GM19455 (cell line): ENCODE measurements at regions not wholly inside any gene's neighbourhood (a gene's known extent, or its start where the extent isn't known, plus 50 kb on each side); places are given as distances from the start of the nearest gene placed in this dataset.

Experiments
- ATAC-seq: cut with Tn5 transposase; IDR thresholded peaks from one replicate; pipeline ENCODE4 v1.9.1; 2021; ENCODE audit not compliant: unreplicated experiment

DNA sequence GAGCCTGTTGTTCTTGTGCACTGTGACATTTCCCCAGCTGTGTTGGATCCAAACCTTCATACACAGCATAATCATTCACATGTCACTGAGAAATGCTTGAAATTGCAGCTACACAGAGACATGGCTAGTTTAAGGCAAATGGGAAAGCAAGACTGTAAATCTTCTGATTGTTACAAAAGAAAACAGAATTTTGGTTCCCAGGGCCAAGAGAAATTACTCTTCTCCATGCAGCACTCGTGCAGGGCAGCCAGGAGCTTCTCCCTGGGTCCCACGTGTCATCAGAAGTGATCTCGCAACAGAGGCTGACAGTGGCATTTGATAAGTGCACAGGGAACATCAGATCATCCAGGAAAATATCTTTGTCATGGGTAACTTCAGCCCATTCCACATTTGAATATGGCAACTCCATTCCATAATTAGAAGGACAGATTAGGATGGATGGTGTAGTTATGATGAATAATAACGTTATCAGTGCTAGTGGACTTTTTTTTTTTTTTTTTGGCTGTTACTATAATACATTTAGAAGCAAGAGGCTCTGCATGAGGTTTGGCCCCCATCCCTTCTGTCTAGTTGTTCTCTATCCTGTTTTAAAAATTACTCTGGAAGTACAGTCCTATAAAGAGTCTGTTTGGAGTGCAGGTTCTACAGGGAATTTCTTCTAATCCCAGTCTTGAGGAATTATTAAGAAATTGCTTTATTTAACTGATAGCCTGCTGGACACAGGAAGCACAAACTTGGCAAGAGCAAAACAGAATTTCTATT lies 571.0 kb upstream of the NOX3 start:
- no peak for ATAC-seq

DNA sequence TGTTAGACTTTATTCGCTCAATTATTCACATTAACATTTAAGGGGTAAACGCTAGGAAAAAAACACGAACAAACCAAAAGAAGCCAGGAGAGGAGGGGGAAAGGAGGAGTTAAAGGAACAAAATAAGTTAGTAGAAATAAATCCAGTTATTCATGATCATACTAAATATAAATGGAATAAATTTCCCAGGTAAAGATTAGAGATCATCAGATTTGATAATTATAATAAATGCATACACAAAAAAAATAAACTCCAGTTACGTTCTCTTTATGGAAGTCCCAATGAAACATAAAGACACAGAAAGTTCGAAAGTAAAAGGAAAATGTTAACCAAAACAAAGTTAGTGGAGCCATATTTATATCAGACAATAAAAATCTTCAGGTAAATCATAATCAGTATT lies 568.7 kb upstream of the NOX3 start:
- ATAC-seq = no peak

DNA sequence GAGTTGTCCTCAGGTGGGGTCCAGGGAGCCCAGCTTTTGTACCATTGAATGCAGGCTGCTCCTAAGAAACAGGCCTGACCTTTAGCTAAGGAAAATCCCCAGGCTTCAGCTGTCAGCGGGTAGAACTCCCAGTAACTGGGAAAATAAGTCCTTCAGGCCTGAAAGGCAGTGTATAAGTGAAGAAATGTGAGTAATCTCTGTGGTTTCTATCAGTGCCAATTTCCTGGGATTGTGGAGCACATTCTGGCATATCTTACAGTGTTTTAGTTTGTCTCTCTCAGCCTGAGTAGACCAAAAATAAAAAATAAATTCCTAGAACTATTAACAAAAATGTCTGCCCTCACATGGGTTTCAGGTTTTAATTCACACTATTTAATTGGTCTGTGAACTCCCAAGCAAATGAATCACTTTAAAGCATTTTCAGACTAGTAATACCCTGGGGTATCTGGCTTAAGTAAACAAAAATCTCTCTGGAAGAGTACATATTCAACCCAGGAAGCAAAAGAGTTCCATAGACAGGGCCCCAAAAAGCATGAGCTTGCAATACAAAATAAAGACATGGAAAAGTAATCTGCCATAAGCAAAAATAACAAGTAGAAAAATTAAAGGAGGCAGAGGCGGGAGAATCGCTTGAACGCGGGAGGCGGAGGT lies 566.2 kb upstream of the NOX3 start:
- no peak for ATAC-seq

DNA sequence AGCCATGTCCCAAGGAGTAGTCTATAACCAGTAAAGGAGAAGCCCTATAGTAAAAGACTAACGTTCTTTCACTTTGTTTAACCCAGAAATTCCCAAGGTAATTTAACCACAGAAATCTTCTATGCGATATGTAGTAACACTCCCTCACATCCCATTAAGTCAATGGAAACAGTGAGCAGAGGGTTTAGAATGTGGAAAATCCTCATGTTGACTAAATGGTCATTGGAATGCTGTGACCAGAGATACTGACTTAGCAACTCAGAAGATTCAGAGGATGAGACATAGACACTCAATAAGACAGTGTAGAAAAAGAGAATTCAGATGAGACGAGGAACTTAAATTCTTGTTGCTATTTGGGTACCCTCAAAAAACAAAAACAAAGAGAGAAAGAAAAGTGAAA lies 562.2 kb upstream of the NOX3 start:
- no peak for ATAC-seq

DNA sequence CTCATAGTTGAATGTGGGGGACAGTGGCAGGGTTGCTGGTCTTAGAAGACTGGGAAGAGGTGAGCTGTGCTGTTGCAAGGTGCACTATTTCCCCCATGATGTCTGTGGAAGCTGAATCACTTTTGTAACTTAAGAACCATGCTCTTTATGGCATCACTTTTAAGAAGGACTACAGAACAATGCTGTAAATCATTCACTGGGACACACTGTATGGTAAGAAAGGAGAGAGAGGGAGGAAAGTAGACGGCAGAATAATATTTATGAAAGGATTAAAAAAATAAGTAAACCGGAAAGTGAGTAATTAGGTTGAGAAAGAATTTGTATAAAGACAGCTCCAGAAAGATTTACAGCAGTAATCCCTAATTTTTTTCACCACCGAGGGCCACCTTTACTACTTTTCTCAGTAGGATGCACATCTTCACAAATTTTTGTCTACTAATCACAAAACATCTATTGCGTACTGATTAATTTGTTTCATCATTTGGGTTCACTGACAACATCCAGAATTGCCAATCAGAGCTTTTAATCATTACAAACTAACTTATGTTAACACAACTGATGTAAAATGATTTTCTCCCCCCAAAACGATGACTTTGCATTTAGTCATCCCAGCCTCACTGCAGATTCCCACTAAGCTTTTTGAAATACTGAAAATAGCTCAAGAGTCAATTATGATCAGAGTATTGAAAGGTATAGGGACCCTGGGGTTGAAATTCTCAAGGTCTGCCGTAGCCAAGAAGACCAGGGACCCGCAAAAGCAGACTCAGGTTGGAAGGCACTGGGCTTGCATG lies 560.7 kb upstream of the NOX3 start:
- ATAC-seq = no peak

DNA sequence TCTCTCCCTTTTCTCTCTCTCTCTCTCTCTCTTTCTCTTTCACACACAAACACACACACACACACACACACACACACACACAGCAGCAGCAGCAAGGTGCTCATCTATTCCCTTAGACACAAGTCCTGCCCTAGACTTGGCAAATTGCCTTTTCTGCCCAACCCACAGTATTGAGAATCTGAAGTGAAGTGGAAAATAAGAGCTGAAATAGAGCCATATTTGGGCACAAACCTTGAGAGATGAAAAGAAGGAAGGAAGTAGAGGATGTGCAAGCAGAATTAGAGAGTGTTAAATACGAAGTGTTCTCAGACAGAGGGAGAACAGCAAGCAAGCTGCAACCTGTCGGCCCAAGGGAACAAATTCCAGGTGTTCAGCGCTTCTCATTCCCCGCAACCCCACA lies 557.5 kb upstream of the NOX3 start:
- no peak for ATAC-seq

DNA sequence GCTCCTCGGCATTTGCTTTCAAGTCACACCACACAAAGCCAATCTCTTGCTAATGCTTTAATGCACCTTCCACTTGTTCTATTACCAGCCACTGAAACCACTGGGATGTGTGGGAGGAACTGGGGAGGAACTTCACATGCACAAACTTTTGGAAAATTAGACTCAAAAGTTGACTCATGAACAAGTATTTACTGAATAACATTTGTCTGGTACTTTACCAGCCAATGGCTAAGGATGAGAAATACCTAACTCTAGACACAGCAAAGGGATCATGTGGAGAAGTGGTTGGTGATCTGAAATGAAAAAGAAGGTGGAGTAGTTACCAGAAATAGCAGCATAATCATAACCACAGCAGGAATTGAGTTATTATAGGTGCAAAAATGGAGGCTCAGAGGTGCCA lies 554.0 kb upstream of the NOX3 start:
- ATAC-seq = no peak

DNA sequence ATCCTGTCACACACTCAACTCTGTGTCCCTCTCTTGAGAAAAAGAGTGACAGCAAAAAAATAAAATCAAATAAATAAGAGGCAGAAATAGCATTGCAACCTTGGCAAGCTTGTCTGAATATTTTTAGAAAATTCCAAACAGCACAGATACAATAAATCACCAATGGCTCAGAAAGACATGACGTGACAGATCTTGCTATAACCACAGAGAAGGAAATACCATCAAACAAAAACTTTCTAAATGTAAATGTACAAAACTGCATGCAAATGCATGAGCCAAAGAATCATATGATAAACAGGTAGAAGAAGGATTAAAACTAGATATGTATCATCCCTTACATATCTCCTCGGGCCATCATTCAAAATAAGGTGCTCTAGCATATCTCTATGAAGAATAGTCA lies 549.2 kb upstream of the NOX3 start:
- ATAC-seq = no peak

DNA sequence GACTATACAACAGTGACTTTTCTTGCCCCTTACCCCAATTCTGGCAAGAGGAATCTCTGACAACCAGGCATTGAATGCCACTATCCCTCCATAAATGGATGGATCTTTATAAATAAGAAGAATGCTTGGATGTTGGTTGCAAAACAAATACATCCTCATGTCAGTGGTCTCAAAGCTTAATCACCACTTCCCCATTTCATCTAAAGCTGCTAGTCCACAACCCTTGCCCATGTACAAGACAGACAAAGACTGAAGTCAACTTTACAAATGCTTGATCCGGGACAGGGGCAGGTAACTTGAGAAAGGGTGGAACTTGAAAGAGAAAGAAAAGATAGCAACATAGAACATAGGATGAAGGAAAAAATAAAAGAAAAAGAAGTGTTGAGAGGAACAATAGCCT lies 540.5 kb upstream of the NOX3 start:
- ATAC-seq = no peak

DNA sequence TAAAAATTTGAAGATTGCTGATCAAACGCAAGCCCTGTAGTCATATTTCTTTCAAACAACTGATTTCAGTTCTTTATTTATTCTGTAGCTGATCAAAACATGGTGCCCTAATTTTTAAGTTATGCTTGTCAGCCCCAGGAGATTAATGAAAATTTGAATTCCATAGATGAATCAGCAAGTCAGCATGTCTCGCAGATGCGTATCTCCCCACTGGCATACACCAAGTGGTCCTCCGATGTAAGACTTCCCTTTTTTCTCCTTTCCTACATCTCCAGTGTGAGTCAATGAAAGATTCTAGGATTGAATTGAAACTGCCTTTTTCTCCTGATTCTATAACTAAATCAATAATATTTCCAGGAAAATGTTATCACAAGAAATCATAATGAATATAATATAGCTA lies 539.6 kb upstream of the NOX3 start:
- no peak for ATAC-seq

DNA sequence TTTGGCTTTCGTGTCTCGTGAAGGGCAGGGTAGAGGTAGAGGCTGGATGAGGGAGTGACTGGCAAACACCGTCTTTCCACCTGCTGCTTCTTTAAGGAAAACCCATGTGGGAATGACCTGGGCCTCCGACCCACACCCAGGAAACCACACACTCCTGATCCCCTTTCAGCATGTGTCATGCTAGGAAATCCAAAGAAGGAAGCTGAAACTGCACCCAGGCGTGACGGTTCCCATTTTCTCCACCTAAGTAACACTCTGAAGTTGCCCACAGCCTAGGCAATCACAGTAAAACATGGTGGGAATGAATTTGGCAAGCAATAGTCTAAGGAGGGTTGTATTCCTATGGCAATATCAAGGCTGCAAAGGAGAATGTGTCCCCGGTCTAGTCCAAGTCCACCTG lies 538.4 kb upstream of the NOX3 start:
- ATAC-seq = no peak

DNA sequence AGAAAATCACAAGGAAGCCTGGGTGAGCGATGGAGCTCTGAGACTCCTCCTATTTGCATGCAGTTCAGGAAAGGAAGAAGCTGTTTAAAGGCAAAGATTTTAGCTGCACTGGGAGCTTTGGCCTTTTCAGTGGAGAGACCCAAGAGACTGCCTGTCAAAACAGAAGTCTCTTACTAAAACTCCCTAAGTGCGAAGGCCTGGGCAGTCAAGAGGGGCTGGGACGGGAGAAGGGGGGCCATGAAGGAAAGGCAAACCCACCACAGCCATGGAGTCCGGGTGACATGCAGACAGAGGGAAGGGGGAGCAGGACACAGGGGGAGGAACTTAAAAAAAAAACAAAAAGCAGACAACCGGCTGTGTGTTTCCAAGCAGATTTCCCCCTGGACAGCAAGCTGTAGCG lies 537.6 kb upstream of the NOX3 start:
- ATAC-seq = no peak

DNA sequence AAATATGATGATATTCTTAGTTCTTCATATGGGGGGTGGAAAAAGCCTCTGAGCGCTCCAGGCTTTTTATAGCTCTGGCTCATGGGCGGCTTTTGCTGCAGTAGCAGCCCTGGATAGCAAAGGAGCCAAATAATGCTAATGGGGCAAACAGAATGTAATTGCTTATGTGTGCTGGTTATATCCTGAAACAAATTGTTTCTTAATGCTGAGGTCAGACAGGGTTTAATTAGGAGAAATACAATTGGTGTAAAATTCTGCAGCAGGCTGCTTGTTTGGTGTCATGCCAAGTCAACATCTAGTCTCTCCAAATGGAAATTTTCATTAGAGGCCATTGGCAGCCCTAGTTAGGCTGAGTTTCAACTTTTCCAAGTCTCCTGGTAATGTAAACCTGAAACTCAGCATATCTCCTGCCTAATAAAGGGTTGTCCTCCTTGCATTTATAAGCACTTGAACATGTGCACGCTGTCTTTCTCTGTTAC lies 530.1 kb upstream of the NOX3 start:
- no peak for ATAC-seq

DNA sequence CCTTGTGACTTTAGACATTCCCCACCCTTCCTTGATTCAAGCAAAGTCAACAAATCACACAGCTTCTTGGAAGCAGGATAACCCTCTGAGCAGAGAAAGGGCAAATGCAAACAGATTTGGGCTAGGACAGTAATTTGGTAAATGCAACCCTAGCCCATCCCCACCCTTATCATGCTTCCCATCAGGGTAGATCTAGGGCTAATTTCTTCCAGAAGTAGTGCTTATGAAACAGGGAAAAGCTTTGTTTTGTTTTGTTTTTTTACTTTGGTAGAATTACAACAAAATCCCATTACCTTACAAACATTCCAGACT lies 525.1 kb upstream of the NOX3 start:
- no peak for ATAC-seq

DNA sequence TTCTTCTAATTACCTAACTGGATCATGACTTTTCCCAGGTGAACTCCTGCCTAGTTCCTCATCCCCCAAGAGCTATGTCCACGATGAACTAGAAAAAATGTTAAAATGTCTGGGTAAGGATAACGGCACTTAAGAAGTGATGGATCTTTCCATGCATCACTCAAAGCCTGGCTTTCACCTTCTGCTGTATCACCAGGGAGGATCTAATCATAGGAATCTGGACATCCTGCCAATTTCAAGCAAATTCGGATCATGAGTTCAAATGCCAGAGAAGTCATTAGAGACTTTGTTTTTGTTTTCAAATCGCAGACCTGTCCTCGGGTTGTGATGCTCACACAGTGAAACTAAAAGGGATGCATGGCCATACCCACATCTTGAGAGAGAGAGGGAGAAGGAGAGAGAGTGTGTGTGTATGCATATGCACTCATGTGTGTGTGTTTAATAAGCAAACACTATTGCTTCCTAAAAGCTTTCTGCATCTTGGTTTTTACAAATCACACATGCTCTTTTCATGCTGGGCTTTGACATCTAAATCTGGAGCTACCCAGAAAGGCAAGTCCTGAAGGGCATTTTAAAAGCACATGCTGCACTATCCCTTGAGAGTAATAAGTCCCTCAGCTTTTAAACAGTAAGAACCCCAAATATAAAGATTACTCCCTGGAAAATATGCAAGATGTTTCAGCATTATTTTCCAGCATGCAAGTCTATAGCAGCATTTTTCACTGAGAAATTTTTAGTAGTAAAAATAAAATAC lies 524.6 kb upstream of the NOX3 start:
- no peak for ATAC-seq

DNA sequence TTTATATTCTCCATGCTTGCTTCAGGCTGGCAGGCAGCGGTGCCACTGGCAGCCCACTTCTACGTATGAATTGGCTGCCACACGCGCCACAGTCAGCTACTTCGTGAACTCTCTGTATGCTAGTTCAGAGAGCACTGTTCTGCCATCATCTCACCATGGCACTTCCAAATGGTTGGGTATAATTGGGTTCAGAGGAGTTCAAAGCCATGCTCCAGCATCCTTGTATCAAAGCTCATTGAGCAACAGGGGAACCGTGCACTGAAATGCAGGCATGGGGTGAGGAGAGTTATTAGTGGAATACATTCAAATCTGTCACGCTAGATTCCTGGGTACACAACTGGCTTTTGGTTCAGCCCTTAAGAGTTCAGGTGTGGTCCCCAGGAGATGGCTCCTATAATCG lies 519.9 kb upstream of the NOX3 start:
- ATAC-seq = no peak

DNA sequence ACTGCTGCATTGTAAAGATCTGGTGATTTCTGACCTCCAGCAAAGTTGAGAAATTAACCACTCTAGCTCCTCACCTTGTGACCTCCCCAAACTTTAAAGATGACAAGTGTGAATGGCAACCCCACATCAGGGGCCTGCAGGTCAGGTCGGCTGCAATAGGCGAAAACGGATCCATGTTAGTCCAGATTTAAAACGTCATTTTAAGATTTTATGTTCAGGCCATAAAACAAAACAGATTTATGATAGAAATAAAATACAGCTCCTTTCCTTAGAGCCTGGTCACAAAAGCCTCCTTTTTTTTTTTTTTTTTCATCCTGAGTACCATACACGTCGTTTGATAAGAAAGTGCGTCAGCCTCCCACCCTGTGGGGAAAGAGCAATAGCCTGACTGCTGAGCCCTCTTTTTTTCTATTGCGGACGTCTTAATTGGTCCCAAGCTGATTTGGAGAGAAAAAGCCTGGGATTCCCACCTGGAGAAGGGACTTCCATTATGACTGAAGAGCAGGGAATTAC lies 519.2 kb upstream of the NOX3 start:
- no peak for ATAC-seq

DNA sequence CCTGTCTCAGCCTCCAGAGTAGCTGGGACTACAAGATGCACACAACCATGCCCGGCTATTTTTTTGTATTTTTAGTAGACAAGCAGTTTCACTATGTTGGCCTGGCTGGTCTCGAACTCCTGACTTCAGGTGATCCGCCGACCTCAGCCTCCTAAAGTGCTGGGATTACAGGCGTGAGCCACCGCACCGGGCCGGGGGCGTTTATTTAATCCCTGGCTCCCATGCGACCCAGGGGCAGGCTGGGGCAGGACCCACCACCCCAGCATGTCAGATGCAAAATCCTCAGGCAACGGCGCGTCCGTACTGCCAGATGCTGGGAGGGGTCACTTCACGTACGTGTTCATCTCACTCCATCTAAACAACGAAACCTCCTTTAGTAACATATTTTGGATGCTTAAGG lies 518.7 kb upstream of the NOX3 start:
- ATAC-seq = no peak

DNA sequence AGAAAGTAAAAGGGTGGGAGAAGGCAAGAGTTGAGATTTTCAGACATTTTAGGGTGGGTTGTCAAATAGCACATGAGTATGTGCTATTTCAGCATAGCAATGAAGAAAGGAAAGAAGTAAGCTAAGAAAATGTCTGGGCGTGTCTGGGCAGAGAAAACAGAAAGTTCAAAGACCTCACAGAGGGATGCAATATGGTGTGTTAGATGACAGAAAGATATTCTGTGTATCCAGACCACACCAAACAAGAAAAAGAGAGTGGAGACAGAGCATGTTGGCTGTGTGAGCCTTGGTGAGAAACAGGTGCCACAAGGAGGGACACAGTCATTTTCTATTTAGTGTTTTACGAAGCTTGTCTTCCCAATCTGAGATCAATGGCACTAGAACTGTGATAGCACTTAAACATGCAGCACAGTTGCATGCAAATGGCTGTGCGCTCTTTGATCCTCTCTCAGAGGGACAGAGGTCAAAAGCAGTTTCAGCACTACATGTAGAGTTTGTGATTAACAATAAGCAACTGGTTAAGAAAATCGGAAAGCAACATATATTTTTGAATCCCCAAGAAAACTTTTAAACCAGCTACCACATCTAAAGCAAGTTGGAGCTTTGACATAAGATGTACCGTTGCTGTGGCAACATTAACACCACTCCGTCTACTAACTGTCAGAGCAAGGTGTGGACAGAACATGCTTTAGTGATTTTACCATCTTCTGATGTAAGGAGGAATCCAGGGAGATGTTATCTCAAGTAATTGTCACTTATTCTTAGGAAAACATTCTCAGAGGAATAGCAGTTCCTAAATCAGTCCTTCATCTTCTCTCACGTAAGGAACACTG lies 515.5 kb upstream of the NOX3 start:
- ATAC-seq = no peak

DNA sequence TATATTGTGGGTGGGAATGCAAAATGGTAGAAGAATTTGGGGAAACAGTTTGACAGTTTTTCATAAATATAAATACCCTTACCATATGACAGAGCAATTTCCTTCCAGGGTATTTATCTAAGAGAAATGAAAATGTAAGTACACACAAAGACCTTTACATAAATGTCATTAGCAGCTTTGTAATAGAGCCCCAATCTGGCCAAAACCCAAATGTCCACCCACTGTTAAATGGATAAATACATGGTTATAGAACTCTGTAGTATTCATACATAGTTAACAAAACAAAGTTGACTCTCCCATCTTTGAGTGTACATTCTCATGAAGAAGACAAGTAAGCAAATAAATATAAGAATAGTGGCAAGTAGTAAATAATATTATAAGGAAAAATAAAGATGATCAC lies 514.8 kb upstream of the NOX3 start:
- ATAC-seq = no peak
